Mammary epithelial cell (primary cell): ENCODE measurements at regions not wholly inside any gene's neighbourhood (a gene's known extent, or its start where the extent isn't known, plus 50 kb on each side); places are given as distances from the start of the nearest gene placed in this dataset.

ENCODE experiments used
- CTCF ChIP-seq, 2 donors: IDR thresholded peaks in 1 of 2; conservative IDR thresholded peaks in 1 of 2; 2 replicates each; pipeline ENCODE4 v1.5.1; 2011 to 2012; ENCODE audit warnings: inconsistent platforms in 2 of 2, low read length in 2 of 2, mild to moderate bottlenecking in 2 of 2, control low read depth in 1 of 2, low read depth in 1 of 2; ENCODE audit not compliant: insufficient read depth in 1 of 2; ENCODE audit errors: extremely low read depth in 1 of 2
- EZH2 ChIP-seq: IDR thresholded peaks from 2 replicates; pipeline ENCODE4 v1.6.1; 2012; ENCODE audit warnings: low read length, inconsistent platforms, borderline replicate concordance

GRCh38 chr13:30025351-30025750, 174.9 kb upstream of the UBL3 start:
- no peak for TF ChIP-seq CTCF (conservative IDR thresholded peaks at IDR 0.05 in 1 of 2, IDR thresholded peaks at IDR 0.05 in 1 of 2; ENCODE audit: extremely low read depth in 1 of 2, insufficient read depth in 1 of 2, low read depth in 1 of 2, low read length in 2 of 2)
- TF ChIP-seq EZH2 = no peak
